ENCODE measurements at regions not wholly inside any gene's neighbourhood (a gene's known extent, or its start where the extent isn't known, plus 50 kb on each side); places are given as distances from the start of the nearest gene placed in this dataset.

- Histone ChIP-seq H3K36me3 (no peaks in the 10 kb centered on the region), H3K27me3 (no peaks in the 10 kb centered on the region), H3K27ac (no peak overlapping the region), H3K4me1 (no peaks in the 10 kb centered on the region), H3K9me3 (peaks cover 0 to 11% (median 0%) of the 10 kb centered on the region in 3 donors), H3K4me3 (no peak overlapping the region)
- DNase-seq: no peak
- TF ChIP-seq POLR2A (IDR thresholded peaks at IDR 0.05) (no peak), CTCF (IDR thresholded peaks at IDR 0.05) (no peak)
- WGBS, 2 donors: 72 to 80% methylated on average over 3 of the region's 3 CpGs
- intact Hi-C loops (cut with DNase I): no loop called here
Measured at GRCh38 chr3:104127830-104128229, 1238.9 kb upstream of the ALCAM start.

GRCh38 chr3:104132566-104133403 is 1233.9 kb upstream of the ALCAM start:
- DNase-seq: no peak
- no peaks in the 10 kb centered on the region for H3K36me3 ChIP-seq
- WGBS, 2 donors: 50 to 65% methylated on average over 2 of the region's 2 CpGs
- TF ChIP-seq CTCF (IDR thresholded peaks at IDR 0.05) (no peak), POLR2A (IDR thresholded peaks at IDR 0.05) (no peak)
- no peaks in the 10 kb centered on the region for H3K27me3 ChIP-seq
- H3K9me3 ChIP-seq: peaks cover 0 to 3% (median 0%) of the 10 kb centered on the region in 3 donors
- H3K4me3 ChIP-seq: no peak overlapping the region
- intact Hi-C loops (cut with DNase I): no loop called here
- H3K4me1 ChIP-seq: no peaks in the 10 kb centered on the region
- H3K27ac ChIP-seq: no peak overlapping the region

GRCh38 chr3:104133630-104134029 is 1233.1 kb upstream of the ALCAM start:
- WGBS, 2 donors: 75 to 79% methylated on average over 5 of the region's 5 CpGs

GRCh38 chr3:104137116-104137515 is 1229.6 kb upstream of the ALCAM start:
- Histone ChIP-seq H3K36me3 (no peaks in the 10 kb centered on the region), H3K9me3 (no peaks in the 10 kb centered on the region), H3K27ac (no peak overlapping the region), H3K4me3 (no peak overlapping the region), H3K27me3 (no peaks in the 10 kb centered on the region), H3K4me1 (no peaks in the 10 kb centered on the region)
- no peak for TF ChIP-seq CTCF (IDR thresholded peaks at IDR 0.05)
- TF ChIP-seq POLR2A (IDR thresholded peaks at IDR 0.05): no peak
- DNase-seq: no peak
- 62 to 67% methylated on average over 4 of the region's 4 CpGs for WGBS, 2 donors
- intact Hi-C loops (cut with DNase I): no loop called here

More at GRCh38 chr3:104133630-104134029, 1233.1 kb upstream of the ALCAM start:
- peaks cover 0 to 3% (median 0%) of the 10 kb centered on the region in 3 donors for H3K9me3 ChIP-seq
- DNase-seq: no peak
- no peaks in the 10 kb centered on the region for H3K36me3 ChIP-seq
- H3K4me1 ChIP-seq: no peaks in the 10 kb centered on the region
- no peak overlapping the region for H3K4me3 ChIP-seq
- no peak for TF ChIP-seq POLR2A (IDR thresholded peaks at IDR 0.05)
- no peak for TF ChIP-seq CTCF (IDR thresholded peaks at IDR 0.05)
- no peaks in the 10 kb centered on the region for H3K27me3 ChIP-seq
- H3K27ac ChIP-seq: no peak overlapping the region
- intact Hi-C loops (cut with DNase I): no loop called here

GRCh38 chr3:104145164-104145563 is 1221.5 kb upstream of the ALCAM start:
- no peak for DNase-seq
- no peaks in the 10 kb centered on the region for H3K36me3 ChIP-seq
- TF ChIP-seq POLR2A (IDR thresholded peaks at IDR 0.05) (no peak), CTCF (IDR thresholded peaks at IDR 0.05) (no peak)
- intact Hi-C loops (cut with DNase I): no loop called here
- no peak overlapping the region for H3K4me3 ChIP-seq
- H3K4me1 ChIP-seq: no peaks in the 10 kb centered on the region
- no peak overlapping the region for H3K27ac ChIP-seq
- H3K9me3 ChIP-seq: no peaks in the 10 kb centered on the region
- no peaks in the 10 kb centered on the region for H3K27me3 ChIP-seq
